Neural progenitor cell (in vitro differentiated cells): ENCODE measurements at regions not wholly inside any gene's neighbourhood (a gene's known extent, or its start where the extent isn't known, plus 50 kb on each side); places are given as distances from the start of the nearest gene placed in this dataset.

Source experiments
- CTCF ChIP-seq: fragments of 200-600 bp; sonication (generic); IDR thresholded peaks from 2 replicates; pipeline ENCODE4 v1.5.1; 2017; ENCODE audit warnings: antibody characterized with exemption, mild to moderate bottlenecking
- EZH2 ChIP-seq: fragments of 200-600 bp; sonication (generic); IDR thresholded peaks from 2 replicates; pipeline ENCODE4 v1.6.1; 2017; ENCODE audit warnings: antibody characterized with exemption, mild to moderate bottlenecking, moderate library complexity

GRCh38 chr17:33436321-33436720, 143.2 kb upstream of the ASIC2 start:
- no peak for TF ChIP-seq CTCF
- no peak for TF ChIP-seq EZH2
